A549 (cell line): ENCODE measurements at regions not wholly inside any gene's neighbourhood (a gene's known extent, or its start where the extent isn't known, plus 50 kb on each side); places are given as distances from the start of the nearest gene placed in this dataset.

Source experiments
- ATAC-seq, 2 experiments: fragments of 200-7000 bp in 1 of 2; fragments of >200 bp in 1 of 2; cut with Nextera tagmentation in 1 of 2; cut with Tn5 transposase in 1 of 2; 3 replicates each; pipeline versions ENCODE4 v1.8.0 to v1.9.1; 2018 to 2020; ENCODE audit warnings: mild to moderate bottlenecking in 1 of 2, moderate library complexity in 1 of 2
- CTCF ChIA-PET: fragments of 300-600 bp; sonication (Branson Sonifier 250); formaldehyde crosslinking; extraction: SDS; loops from one replicate; lab custom pipeline; 2021; ENCODE audit warnings: antibody characterized with exemption, inconsistent platforms; lab: Yijun Ruan, JAX
- POLR2A ChIA-PET: fragments of 350-600 bp; formaldehyde crosslinking; extraction: SDS; loops from one replicate; lab custom pipeline; 2021; ENCODE audit warnings: antibody characterized with exemption, inconsistent platforms; lab: Yijun Ruan, JAX
- DNase-seq, 2 experiments: peaks; one replicate each; pipeline versions ENCODE4 v3.0.0 to v3.0.0-alpha.2; 2011 to 2016; ENCODE audit warnings: low read depth in 1 of 2, low spot score in 1 of 2
- FAIRE-seq: peaks from 2 replicates; lab custom pipeline; 2011; peaks lifted over from hg19 to GRCh38; lab: Jason Lieb, UNC
- H3K27ac ChIP-seq, 2 experiments: fragments of >200 bp; sonication (Bioruptor Twin); formaldehyde crosslinking; 3 replicates each; pipeline ENCODE4 v1.5.1; 2016 to 2017
- H3K4me1 ChIP-seq: fragments of >200 bp; sonication (Bioruptor Twin); formaldehyde crosslinking; 3 replicates; pipeline ENCODE4 v1.6.1; 2016
- H3K4me2 ChIP-seq: fragments of >200 bp; sonication (Bioruptor Twin); formaldehyde crosslinking; 3 replicates; pipeline ENCODE4 v1.6.1; 2016
- H3K4me3 ChIP-seq: fragments of >200 bp; sonication (Bioruptor Twin); formaldehyde crosslinking; 3 replicates; pipeline ENCODE4 v1.5.1; 2016
- H3K9me3 ChIP-seq: fragments of >200 bp; sonication (Bioruptor Twin); formaldehyde crosslinking; 3 replicates; pipeline ENCODE4 v1.6.1; 2016
- CBX2 ChIP-seq: fragments of 200-600 bp; sonication (generic); IDR thresholded peaks from 2 replicates; pipeline ENCODE4 v1.6.1; 2016; ENCODE audit warnings: low read depth, mild to moderate bottlenecking, borderline replicate concordance
- CEBPB ChIP-seq, 2 experiments: fragments of >200 bp in 1 of 2; sonication (Bioruptor Twin) in 1 of 2; formaldehyde crosslinking in 1 of 2; IDR thresholded peaks; 2 replicates each; pipeline ENCODE4 v1.6.1; 2012 to 2016
- FOXS1 ChIP-seq: fragments of 250-450 bp; sonication (Bioruptor Pico); IDR thresholded peaks from 2 replicates; pipeline ENCODE4 v1.5.0; 2020; ENCODE audit warnings: mild to moderate bottlenecking, moderate library complexity
- GATA3 ChIP-seq: IDR thresholded peaks from 2 replicates; pipeline ENCODE4 v1.6.1; 2012; ENCODE audit warnings: borderline replicate concordance
- HOXA7 ChIP-seq: fragments of 250-450 bp; sonication (Bioruptor Pico); IDR thresholded peaks from 2 replicates; pipeline ENCODE4 v1.5.0; 2020; ENCODE audit warnings: mild to moderate bottlenecking, moderate library complexity
- JUNB ChIP-seq: fragments of >200 bp; sonication (Bioruptor Twin); formaldehyde crosslinking; IDR thresholded peaks from 2 replicates; pipeline ENCODE4 v1.6.1; 2016
- KDM5A ChIP-seq: fragments of 200-600 bp; sonication (generic); IDR thresholded peaks from 2 replicates; pipeline ENCODE4 v1.6.1; 2016; ENCODE audit warnings: antibody characterized with exemption, mild to moderate bottlenecking
- MAZ ChIP-seq: fragments of 150-350 bp; IDR thresholded peaks from 2 replicates; pipeline ENCODE4 v1.6.1; 2014; ENCODE audit warnings: antibody characterized with exemption, low read depth, low read length, borderline replicate concordance
- MYC ChIP-seq: IDR thresholded peaks from 2 replicates; pipeline ENCODE4 v1.6.1; 2012; ENCODE audit warnings: mild to moderate bottlenecking, inconsistent platforms, low read length, improper control_type of control experiment, borderline replicate concordance
- NPAS2 ChIP-seq: fragments of 250-450 bp; sonication (Bioruptor Pico); IDR thresholded peaks from 2 replicates; pipeline ENCODE4 v1.8.0; 2022; ENCODE audit warnings: mild to moderate bottlenecking, moderate library complexity, borderline replicate concordance
- NR3C1 ChIP-seq: fragments of >200 bp; sonication (Bioruptor Twin); formaldehyde crosslinking; IDR thresholded peaks from 3 replicates; pipeline ENCODE4 v1.6.1; 2017
- PHF8 ChIP-seq: fragments of 200-600 bp; sonication (generic); IDR thresholded peaks from 2 replicates; pipeline ENCODE4 v1.6.1; 2016; ENCODE audit warnings: low read depth, mild to moderate bottlenecking, antibody characterized with exemption, moderate library complexity, borderline replicate concordance
- RAD21 ChIP-seq, 2 experiments: fragments of >200 bp in 1 of 2; sonication (Bioruptor Twin) in 1 of 2; formaldehyde crosslinking in 1 of 2; IDR thresholded peaks in 1 of 2; conservative IDR thresholded peaks in 1 of 2; 2 replicates in 1 of 2; 3 replicates in 1 of 2; pipeline ENCODE4 v1.6.1; 2012 to 2018; ENCODE audit warnings: inconsistent platforms in 1 of 2
- RNF2 ChIP-seq: fragments of 200-600 bp; sonication (generic); IDR thresholded peaks from 2 replicates; pipeline ENCODE4 v1.6.1; 2016; ENCODE audit warnings: low read depth, mild to moderate bottlenecking, antibody characterized with exemption, moderate library complexity, borderline replicate concordance
- SREBF2 ChIP-seq: fragments of 450-650 bp; IDR thresholded peaks from 2 replicates; pipeline ENCODE4 v1.6.1; 2014; ENCODE audit warnings: mild to moderate bottlenecking, moderate library complexity
- ZC3H11A ChIP-seq: fragments of 450-650 bp; IDR thresholded peaks from 2 replicates; pipeline ENCODE4 v1.6.1; 2014; ENCODE audit warnings: antibody characterized with exemption, mild to moderate bottlenecking
- WGBS: methylation state at CpG from one replicate; pipeline ENCODE4 v1.1.6; 2017; ENCODE audit errors: missing lambda C conversion rate; 5-methylcytosine and 5-hydroxymethylcytosine counted together
- TF ChIP-seq, protein P1 (sequence below): IDR thresholded peaks from 2 replicates; pipeline ENCODE4 v1.6.1; 2012; ENCODE audit warnings: low read depth, borderline replicate concordance
- TF ChIP-seq, protein P2 (sequence below): fragments of 150-350 bp; IDR thresholded peaks from 2 replicates; pipeline ENCODE4 v1.6.1; 2014; ENCODE audit warnings: low read depth, mild to moderate bottlenecking, low read length
- TF ChIP-seq, protein P3 (sequence below): fragments of 450-650 bp; IDR thresholded peaks from 2 replicates; pipeline ENCODE4 v1.6.1; 2014; ENCODE audit warnings: antibody characterized with exemption
- TF ChIP-seq, protein P4 (sequence below): fragments of >200 bp; sonication (Bioruptor Twin); formaldehyde crosslinking; IDR thresholded peaks from 2 replicates; pipeline ENCODE4 v1.6.1; 2016
- TF ChIP-seq, protein P5 (sequence below): fragments of >200 bp; sonication (Bioruptor Twin); formaldehyde crosslinking; IDR thresholded peaks from 3 replicates; pipeline ENCODE4 v1.6.1; 2016

DNA sequence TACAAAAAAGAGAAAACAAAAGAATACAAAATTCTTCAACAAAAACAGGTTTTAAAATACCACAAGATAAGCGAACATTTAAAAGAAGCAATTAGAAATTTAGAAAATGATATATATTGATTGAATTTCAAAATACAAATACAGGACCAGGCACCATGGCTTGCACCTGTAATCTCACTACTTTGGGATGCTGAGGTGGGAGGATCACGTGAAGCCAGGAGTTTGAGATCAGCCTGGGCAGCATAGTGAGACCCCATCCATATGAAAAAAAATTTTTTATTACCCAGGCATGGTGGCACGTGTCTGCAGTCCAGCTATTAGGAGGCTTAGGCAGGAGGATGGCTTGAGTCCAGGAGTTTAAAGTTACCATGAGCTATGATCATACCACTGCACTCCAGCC lies 109.9 kb upstream of the SLC30A5 start:
- ChIA-PET CTCF (interaction anchor here (0.6 to 0.7 kb wide), 2 partner anchors 283 to 517 kb away, joined by 3 to 4 read pairs; no protein-coding TSS in a partner anchor), POLR2A (no interaction called here)
- no peak for TF ChIP-seq CBX2
- TF ChIP-seq RAD21 (conservative IDR thresholded peaks at IDR 0.05 in 1 of 2, IDR thresholded peaks at IDR 0.05 in 1 of 2) = no peak
- no peak for TF ChIP-seq CEBPB (IDR thresholded peaks at IDR 0.05)
- TF ChIP-seq, protein P1, sequence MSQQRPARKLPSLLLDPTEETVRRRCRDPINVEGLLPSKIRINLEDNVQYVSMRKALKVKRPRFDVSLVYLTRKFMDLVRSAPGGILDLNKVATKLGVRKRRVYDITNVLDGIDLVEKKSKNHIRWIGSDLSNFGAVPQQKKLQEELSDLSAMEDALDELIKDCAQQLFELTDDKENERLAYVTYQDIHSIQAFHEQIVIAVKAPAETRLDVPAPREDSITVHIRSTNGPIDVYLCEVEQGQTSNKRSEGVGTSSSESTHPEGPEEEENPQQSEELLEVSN = no peak
- TF ChIP-seq NPAS2 (CRISPR knock-in tag) = no peak
- TF ChIP-seq RNF2 = no peak
- no peak for TF ChIP-seq HOXA7 (CRISPR knock-in tag)
- TF ChIP-seq FOXS1 (CRISPR knock-in tag) = no peak
- TF ChIP-seq JUNB = no peak
- TF ChIP-seq SREBF2 = no peak
- no peak for TF ChIP-seq NR3C1
- TF ChIP-seq GATA3 = no peak
- TF ChIP-seq, protein P2, sequence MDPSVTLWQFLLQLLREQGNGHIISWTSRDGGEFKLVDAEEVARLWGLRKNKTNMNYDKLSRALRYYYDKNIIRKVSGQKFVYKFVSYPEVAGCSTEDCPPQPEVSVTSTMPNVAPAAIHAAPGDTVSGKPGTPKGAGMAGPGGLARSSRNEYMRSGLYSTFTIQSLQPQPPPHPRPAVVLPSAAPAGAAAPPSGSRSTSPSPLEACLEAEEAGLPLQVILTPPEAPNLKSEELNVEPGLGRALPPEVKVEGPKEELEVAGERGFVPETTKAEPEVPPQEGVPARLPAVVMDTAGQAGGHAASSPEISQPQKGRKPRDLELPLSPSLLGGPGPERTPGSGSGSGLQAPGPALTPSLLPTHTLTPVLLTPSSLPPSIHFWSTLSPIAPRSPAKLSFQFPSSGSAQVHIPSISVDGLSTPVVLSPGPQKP = no peak
- no peaks in the 10 kb centered on the region for H3K4me1 ChIP-seq
- no peak for FAIRE-seq
- WGBS = 16% methylated on average over 3 of the region's 3 CpGs
- no peak overlapping the region for H3K4me2 ChIP-seq
- no peak overlapping the region for H3K4me3 ChIP-seq
- H3K9me3 ChIP-seq = no peaks in the 10 kb centered on the region
- H3K27ac ChIP-seq = no peak overlapping the region
- DNase-seq = no peak
- no peak for ATAC-seq

DNA sequence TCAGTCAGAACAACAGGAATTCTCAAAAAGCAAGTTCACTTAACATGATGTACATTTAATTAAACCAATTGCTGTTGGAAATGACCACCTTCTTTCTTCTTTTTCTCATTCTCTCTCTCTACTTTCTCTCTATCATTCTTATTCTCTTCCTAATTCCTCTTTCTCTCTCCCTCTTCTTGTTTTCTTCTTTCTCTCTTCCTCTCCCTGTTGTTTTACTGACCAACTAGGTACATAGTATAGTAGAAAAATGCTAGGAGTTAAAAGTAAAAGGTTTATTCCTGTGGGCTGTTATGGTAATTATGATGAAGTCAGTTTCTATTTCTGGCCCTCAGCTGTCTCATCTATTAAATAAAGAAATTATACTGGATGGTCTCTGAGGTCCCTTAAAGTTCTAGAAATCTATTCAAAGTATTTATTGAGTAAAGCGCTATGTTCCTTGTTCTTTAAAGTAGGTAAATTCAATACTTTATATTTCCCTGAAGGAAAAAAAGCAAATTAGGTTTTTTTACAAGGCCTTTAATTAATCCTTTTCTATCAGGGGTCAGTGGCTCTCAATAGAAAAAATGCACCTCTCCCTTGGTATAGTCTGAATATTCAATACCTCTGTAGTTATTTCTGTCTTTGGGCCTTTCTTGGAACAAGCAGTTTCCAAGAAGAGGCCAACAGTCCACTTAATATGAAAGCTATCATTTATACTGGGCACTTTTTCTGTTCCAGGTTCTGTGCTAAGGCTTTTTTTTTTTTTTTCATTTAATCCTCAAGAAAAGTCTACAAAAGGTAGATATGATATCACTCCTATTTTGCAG lies 102.3 kb upstream of the SLC30A5 start:
- ChIA-PET POLR2A (interaction anchor here (0.7 kb wide), 1 partner anchor 127 kb away, joined by 7 read pairs; no protein-coding TSS in a partner anchor), CTCF (no interaction called here)
- no peaks in the 10 kb centered on the region for H3K9me3 ChIP-seq
- TF ChIP-seq ZC3H11A = no peak
- TF ChIP-seq, protein P3, sequence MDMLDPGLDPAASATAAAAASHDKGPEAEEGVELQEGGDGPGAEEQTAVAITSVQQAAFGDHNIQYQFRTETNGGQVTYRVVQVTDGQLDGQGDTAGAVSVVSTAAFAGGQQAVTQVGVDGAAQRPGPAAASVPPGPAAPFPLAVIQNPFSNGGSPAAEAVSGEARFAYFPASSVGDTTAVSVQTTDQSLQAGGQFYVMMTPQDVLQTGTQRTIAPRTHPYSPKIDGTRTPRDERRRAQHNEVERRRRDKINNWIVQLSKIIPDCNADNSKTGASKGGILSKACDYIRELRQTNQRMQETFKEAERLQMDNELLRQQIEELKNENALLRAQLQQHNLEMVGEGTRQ = no peak
- no peak for TF ChIP-seq PHF8
- no peak for TF ChIP-seq FOXS1 (CRISPR knock-in tag)
- TF ChIP-seq, protein P2 = no peak
- no peak overlapping the region for H3K4me3 ChIP-seq
- FAIRE-seq (no peak), ATAC-seq (no peak), DNase-seq (no peak)
- H3K27ac ChIP-seq = no peak overlapping the region
- H3K4me2 ChIP-seq = no peak overlapping the region
- 90% methylated on average over 1 of the region's 1 CpG for WGBS
- no peaks in the 10 kb centered on the region for H3K4me1 ChIP-seq

DNA sequence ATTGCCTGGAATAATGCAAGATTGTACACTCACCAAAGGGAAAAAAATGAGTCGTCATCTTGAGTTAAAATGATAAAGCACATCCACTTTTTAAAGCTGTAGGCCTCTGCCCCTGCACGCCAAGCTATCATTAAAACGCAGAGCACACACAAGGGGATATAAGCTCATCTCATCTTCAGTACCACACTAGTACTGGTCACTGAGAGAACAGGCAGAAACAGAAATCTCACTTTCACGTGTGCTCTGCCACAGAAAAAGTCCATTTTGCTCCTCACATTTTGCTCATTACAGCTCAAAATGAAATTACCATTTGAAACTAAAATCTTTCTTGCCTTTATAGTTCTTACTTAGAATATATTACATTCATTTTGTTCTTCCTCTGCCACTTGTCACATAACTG lies 99.2 kb upstream of the SLC30A5 start:
- Histone ChIP-seq H3K4me2 (no peak overlapping the region), H3K27ac (no peak overlapping the region), H3K9me3 (no peaks in the 10 kb centered on the region), H3K4me1 (no peaks in the 10 kb centered on the region), H3K4me3 (no peak overlapping the region)
- WGBS = 74% methylated on average over 4 of the region's 4 CpGs
- POLR2A ChIA-PET = no interaction called here
- CTCF ChIA-PET = no interaction called here
- ATAC-seq (no peak), FAIRE-seq (no peak), DNase-seq (no peak)
- TF ChIP-seq, protein P4, sequence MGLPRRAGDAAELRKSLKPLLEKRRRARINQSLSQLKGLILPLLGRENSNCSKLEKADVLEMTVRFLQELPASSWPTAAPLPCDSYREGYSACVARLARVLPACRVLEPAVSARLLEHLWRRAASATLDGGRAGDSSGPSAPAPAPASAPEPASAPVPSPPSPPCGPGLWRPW = no peak
- TF ChIP-seq, protein P5, sequence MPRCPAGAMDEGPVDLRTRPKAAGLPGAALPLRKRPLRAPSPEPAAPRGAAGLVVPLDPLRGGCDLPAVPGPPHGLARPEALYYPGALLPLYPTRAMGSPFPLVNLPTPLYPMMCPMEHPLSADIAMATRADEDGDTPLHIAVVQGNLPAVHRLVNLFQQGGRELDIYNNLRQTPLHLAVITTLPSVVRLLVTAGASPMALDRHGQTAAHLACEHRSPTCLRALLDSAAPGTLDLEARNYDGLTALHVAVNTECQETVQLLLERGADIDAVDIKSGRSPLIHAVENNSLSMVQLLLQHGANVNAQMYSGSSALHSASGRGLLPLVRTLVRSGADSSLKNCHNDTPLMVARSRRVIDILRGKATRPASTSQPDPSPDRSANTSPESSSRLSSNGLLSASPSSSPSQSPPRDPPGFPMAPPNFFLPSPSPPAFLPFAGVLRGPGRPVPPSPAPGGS = no peak
- TF ChIP-seq, protein P3 = no peak
- TF ChIP-seq MAZ (no peak), JUNB (no peak), MYC (no peak), KDM5A (no peak), RAD21 (conservative IDR thresholded peaks at IDR 0.05 in 1 of 2, IDR thresholded peaks at IDR 0.05 in 1 of 2) (no peak)
